SK-N-MC (cell line): ENCODE measurements at regions not wholly inside any gene's neighbourhood (a gene's known extent, or its start where the extent isn't known, plus 50 kb on each side); places are given as distances from the start of the nearest gene placed in this dataset.

Experiments used
- EZH2 ChIP-seq: fragments of 200-600 bp; sonication (generic); IDR thresholded peaks from one replicate; pipeline ENCODE4 v1.6.1; 2017; ENCODE audit warnings: antibody characterized with exemption
- FOXP2 ChIP-seq: optimal IDR thresholded peaks from 2 replicates; pipeline ENCODE3; 2011; ENCODE audit warnings: mild to moderate bottlenecking, moderate library complexity; ENCODE audit not compliant: insufficient read depth; ENCODE audit errors: extremely low read length, control extremely low read depth
- POLR2AphosphoS5 ChIP-seq: IDR thresholded peaks from 2 replicates; pipeline ENCODE4 v1.6.1; 2012; ENCODE audit warnings: mild to moderate bottlenecking, low read depth, low read length, borderline replicate concordance

DNA sequence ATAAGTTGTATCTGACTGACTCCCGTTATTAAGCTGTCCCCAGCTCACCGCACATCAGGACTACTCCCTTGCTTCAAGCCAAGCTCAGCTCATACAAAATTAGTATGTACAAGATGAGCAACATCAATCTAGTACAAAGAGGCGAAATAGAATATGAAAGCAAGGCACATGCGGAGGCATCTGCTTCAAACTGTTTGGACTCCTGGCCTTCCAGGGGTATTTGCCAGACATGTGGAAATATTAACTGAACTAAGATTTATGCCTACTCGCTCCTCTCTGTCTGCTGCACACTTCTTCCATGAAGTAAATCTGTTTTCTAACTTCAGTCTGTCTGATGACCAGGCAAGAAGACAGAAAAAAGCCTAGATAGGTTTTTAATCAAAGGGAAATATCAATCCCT, 499.8 kb downstream of the PID1 start:
- TF ChIP-seq EZH2 (no peak), POLR2AphosphoS5 (no peak), FOXP2 (no peak)
